NCI-H460 (cell line): ENCODE measurements at regions not wholly inside any gene's neighbourhood (a gene's known extent, or its start where the extent isn't known, plus 50 kb on each side); places are given as distances from the start of the nearest gene placed in this dataset.

Experiments used
- DNase-seq: peaks from one replicate; pipeline ENCODE4 v3.0.0-alpha.2; 2016; ENCODE audit warnings: low read depth; ENCODE audit errors: extremely low read depth

GRCh38 chr15:35596285-35596684, 50.3 kb upstream of the DPH6 start:
- no peak for DNase-seq

DNA sequence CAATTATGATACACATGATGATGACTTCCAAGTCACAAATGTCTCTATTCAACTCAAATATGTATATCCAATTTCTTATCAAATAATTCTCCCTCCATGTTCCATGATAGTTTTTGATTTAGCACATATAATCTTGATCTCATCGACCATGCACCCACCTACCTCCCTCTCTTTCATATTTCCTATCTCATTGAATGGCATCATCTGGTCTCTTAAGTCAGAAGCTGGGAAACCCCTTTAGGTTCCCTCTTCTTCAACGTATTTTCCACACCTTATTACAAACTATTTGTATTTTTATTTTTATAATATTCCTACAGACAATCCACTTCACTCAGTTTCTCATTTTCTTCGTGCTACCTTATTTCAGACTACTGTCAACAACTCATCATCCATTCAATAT, 56.9 kb upstream of the DPH6 start:
- DNase-seq: no peak

- DNase-seq: no peak
Observed at GRCh38 chr15:35603301-35603700, 57.3 kb upstream of the DPH6 start.

DNA sequence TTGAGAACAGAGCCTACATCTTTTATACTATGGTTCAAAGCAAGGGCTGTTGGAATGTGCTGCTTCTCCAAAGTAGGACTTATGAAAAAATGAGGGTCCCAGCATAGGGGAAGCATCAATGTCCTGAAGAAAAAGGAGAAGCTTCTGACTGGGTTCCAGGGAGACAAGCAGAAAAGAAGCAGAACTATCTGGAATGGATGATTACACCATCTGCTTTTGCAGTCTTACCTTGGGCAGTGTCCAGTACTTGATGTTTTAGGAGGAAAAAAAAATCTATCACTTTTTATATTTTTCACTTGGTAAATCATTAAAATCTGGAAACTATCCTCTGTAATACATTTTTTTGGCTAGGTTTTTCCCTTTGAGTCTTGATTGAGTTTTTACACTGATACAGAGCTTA, 57.9 kb upstream of the DPH6 start:
- no peak for DNase-seq

- DNase-seq: no peak
Observed at GRCh38 chr15:35605764-35606449, 59.9 kb upstream of the DPH6 start.

DNA sequence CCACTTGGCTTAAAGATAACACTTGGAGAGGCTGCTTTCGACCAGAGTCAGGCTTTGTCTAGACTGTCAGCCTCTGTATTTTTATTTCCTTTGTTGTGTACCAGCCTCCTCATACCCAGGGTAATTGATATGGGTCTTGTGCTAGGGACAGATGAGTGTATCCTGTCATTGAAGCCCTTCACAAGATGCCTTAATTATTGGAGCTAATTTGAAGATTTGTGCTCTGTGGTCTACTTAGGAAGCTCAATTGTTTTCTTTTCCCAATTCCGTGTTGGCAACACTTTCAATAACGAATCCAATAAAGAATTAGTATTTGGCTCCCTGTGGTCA, 60.5 kb upstream of the DPH6 start:
- no peak for DNase-seq

DNA sequence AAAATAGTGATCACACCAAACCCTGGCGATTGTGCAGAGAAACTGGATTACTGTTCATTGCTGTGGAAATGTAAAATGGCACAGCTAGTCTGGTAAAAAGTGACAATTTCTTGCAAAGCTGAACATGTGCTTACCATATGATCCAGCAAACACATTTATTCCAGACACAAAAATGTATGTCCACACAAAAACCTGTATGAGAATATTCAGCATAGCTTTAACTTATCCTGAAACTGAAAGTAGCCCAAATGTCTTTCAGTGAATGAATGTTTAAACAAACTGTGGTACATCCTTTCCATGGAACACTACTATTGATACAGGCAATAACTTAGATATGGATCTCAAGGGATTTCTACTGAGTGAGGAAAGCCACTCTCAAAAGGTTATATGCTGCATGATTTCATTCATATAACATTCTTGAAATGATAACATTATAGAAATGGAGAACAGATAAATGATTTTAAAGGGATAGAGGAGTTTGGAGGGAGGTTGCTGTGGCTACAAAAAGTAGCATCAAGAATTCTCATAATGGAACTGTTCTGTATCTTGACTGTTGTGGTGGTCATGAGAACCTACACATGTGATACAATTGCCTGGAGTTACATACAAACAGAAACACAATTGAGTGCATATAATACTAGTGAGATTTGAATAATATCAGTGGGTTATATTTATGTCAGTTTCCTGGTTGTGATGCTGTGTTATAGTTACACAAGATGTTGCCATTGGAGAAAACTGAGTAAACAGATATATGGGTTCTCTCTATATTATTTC, 70.7 kb upstream of the DPH6 start:
- no peak for DNase-seq

GRCh38 chr15:35618260-35619188, 72.6 kb upstream of the DPH6 start:
- no peak for DNase-seq

DNA sequence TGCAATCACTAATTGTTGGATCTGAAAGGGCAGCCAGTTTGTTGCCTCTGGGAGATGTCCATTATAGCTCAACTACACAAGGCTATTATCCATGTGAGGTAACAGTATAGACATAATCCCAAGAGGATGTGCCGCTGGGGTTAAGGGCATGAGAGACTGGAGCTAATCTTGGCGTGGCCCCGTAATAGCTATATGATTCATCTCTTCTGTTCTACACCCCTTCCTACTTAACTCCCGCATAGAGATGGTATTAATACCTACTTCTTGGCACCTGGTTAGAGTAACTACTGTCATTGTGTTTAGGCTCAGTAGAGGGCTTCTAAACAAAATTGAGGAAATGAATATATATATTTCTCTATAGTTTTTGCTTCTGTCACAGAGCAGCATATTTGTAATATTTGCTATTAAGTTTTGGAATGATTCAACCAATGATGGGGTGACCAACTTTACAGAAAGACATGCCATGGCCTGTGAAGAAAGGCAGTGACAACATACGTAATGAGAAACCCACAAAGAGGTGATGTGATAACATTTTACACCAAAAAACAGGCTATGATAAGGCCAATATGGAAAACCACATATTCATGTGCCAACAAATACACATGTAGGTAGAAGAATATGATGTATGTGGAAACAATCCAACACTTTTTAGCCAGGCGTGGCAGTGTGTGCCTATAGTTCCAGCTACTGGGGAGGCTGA, 76.8 kb upstream of the DPH6 start:
- no peak for DNase-seq

GRCh38 chr15:35624881-35625280, 78.9 kb upstream of the DPH6 start:
- no peak for DNase-seq

DNA sequence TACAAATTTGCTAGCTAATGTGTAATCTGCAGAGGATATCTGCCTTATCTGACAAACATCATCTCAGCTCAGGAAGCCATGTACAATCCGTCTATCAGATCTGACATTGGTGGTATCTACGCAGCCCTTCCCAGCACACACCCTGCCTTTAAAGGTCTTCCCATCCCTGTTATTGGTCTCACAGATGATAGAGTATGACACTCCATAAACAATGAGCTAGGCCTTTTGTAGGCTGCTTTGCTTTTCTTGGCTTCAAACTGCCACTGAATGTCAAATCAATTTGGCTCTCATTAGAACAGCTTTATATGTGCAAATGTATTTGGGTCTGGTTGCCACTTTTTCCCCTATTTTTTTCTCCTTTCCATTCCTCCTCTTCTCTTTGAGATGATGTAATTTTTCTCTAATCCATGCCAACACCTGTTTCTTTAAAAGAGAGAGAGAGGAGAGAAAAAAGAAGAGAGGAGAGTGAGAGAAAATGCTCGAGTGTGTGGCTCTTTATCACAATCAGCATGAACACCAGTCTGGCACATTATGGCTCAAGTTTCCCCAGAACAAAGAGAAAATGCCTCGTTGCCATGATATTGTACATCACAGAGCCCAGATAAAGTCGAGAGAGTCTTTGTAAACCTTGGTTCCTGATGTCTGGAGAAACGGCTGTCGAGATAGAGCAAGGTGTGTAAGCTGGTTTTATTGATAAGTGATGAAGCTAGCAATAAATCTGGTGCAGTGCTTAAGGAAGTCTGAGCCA, 80.8 kb upstream of the DPH6 start:
- no peak for DNase-seq

- no peak for DNase-seq
Observed at GRCh38 chr15:35627696-35628095, 81.7 kb upstream of the DPH6 start.

DNA sequence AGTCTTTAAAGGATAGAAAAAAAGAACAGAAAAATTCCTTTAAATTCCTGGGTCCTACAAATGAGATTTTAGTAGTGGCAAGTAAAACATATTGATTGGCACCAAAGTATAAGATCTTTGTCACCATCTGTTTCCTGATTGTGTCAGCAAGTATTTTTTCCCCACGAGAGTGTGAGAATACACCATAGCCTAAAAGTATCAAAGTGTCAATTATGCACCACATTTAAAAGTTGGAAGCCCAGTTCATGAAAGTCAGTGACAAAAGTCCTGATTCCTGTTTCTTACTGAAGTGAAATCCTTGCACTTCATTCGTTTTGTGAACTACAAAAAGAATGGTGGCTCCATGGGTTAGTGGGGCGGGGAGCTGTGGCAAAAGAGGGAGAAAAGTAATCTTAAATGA, 83.8 kb upstream of the DPH6 start:
- DNase-seq: no peak

DNA sequence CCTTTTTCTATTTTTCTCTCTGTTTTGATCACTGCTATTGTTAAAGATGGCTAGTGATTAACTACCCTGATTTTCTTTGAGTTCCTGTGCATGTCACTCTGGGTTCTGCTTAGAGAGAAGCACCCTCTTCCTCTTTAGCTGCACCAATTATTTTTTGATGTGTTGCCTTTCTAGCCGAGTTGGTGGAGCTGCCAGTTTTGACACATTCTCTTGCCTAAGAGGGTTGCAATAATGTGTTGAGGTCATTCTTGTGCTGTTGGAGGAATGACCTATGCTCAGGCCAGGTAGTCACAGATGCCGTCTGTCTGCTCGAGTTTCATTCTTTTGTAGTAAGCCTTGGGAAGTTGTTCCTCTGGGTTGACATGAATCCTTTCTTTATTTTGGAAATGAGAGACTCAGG, 84.6 kb upstream of the DPH6 start:
- DNase-seq: no peak

GRCh38 chr15:35630985-35631384, 85.0 kb upstream of the DPH6 start:
- DNase-seq: no peak

GRCh38 chr15:35633677-35634076, 87.7 kb upstream of the DPH6 start:
- no peak for DNase-seq

GRCh38 chr15:35646790-35647189, 100.8 kb upstream of the DPH6 start:
- DNase-seq: no peak

DNA sequence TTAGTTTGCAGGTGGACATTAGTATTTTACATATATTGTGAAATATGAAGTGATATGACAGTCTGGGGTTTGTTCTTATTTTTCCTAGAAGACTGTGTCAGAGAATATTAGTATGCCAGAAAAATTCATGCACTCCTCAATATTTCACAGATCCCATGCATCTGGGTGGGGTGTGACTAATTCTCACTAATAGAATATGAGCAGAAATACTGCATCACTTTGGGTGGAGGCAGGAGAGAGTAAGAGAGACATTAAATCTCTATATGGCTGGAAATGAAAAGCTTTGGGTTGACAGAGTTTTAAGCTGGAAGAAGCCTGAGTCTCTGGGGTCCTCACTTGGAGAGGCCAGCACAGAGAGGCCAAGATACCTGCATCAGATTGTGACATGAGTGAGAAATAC, 101.3 kb upstream of the DPH6 start:
- no peak for DNase-seq

- no peak for DNase-seq
Observed at GRCh38 chr15:35648941-35649340, 103.0 kb upstream of the DPH6 start.

- DNase-seq: no peak
Observed at GRCh38 chr15:35649575-35649974, 103.6 kb upstream of the DPH6 start.
